AG04449 (cell line): ENCODE measurements at regions not wholly inside any gene's neighbourhood (a gene's known extent, or its start where the extent isn't known, plus 50 kb on each side); places are given as distances from the start of the nearest gene placed in this dataset.

ENCODE experiments used
- CTCF ChIA-PET: fragments of 350-600 bp; formaldehyde crosslinking; extraction: SDS; loops from one replicate; lab custom pipeline; 2021; ENCODE audit warnings: antibody characterized with exemption; lab: Yijun Ruan, JAX
- POLR2A ChIA-PET: fragments of 400-600, 350-600 bp; formaldehyde crosslinking; extraction: SDS; loops from one replicate; lab custom pipeline; 2020; ENCODE audit warnings: antibody characterized with exemption, inconsistent platforms; lab: Yijun Ruan, JAX
- DNase-seq: peaks from one replicate; pipeline ENCODE4 v3.0.0-alpha.2; 2010; ENCODE audit warnings: low read depth, low spot score
- H3K4me3 ChIP-seq: 2 replicates; pipeline ENCODE4 v1.5.1; 2011; ENCODE audit warnings: low read depth, mild to moderate bottlenecking, control low read depth, low read length
- CTCF ChIP-seq: IDR thresholded peaks from one replicate; pipeline ENCODE4 v1.5.1; 2011; ENCODE audit warnings: mild to moderate bottlenecking, moderate library complexity, low read length, control low read depth, inconsistent platforms; ENCODE audit not compliant: insufficient read depth; ENCODE audit errors: missing control alignments

GRCh38 chr10:33993917-33994316, 659.5 kb upstream of the NRP1 start:
- H3K4me3 ChIP-seq: no peak overlapping the region
- ChIA-PET POLR2A (no interaction called here), CTCF (no interaction called here)
- no peak for DNase-seq
- TF ChIP-seq CTCF: no peak

GRCh38 chr10:33991924-33992323, 657.5 kb upstream of the NRP1 start:
- POLR2A ChIA-PET: no interaction called here
- TF ChIP-seq CTCF: no peak
- no peak overlapping the region for H3K4me3 ChIP-seq
- no peak for DNase-seq
- CTCF ChIA-PET: interaction anchor here (0.6 kb wide), 1 partner anchor 10 kb away, joined by 3 read pairs; no protein-coding TSS in a partner anchor

GRCh38 chr10:33986515-33986914, 652.0 kb upstream of the NRP1 start:
- TF ChIP-seq CTCF: no peak
- CTCF ChIA-PET: no interaction called here
- H3K4me3 ChIP-seq: no peak overlapping the region
- POLR2A ChIA-PET: no interaction called here
- DNase-seq: no peak

DNA sequence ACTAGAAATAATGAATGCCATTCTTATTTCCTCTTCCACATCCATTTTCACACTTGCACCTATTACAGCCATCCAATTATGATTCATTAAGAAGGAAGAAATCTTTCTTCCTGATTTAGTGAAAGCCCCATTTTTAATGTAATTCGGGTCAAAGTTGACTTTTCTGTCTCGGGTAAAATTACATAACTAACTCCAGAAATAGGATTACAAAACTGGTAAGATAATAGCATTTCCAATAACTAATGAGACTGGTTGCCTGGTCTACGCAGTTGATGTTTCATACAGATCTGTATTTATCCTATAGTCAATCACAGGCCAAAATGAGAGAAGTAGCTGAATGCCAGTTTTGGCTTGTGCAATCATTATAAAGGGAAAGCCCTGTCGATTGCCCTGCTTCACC, 651.5 kb upstream of the NRP1 start:
- POLR2A ChIA-PET: no interaction called here
- no peak overlapping the region for H3K4me3 ChIP-seq
- TF ChIP-seq CTCF: no peak
- CTCF ChIA-PET: no interaction called here
- DNase-seq: no peak

DNA sequence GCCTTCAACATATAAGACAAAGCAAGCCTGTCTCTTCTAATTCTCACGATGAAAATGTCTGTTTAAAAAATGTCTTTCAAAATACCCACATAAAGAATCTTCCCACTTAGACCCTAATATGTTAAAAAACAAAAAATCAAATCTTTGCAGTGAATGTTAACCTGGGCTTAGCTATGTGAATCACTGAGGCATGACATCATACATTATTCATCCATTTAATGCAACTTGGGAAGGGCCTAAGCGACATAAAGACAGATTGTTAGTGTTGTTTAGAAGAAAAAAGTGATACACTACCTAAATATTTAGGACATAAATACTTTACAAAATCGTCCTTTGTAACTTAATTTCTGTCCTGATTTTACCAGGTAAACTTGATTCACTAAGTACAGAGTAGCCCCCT, 648.5 kb upstream of the NRP1 start:
- ChIA-PET POLR2A (no interaction called here), CTCF (no interaction called here)
- H3K4me3 ChIP-seq: no peak overlapping the region
- no peak for TF ChIP-seq CTCF
- DNase-seq: no peak

- no peak overlapping the region for H3K4me3 ChIP-seq
- POLR2A ChIA-PET: no interaction called here
- no peak for TF ChIP-seq CTCF
- CTCF ChIA-PET: no interaction called here
- no peak for DNase-seq
These were observed 646.8 kb upstream of the NRP1 start for GRCh38 chr10:33981301-33981700.
